ENCODE measurements at regions not wholly inside any gene's neighbourhood (a gene's known extent, or its start where the extent isn't known, plus 50 kb on each side); places are given as distances from the start of the nearest gene placed in this dataset.

DNA sequence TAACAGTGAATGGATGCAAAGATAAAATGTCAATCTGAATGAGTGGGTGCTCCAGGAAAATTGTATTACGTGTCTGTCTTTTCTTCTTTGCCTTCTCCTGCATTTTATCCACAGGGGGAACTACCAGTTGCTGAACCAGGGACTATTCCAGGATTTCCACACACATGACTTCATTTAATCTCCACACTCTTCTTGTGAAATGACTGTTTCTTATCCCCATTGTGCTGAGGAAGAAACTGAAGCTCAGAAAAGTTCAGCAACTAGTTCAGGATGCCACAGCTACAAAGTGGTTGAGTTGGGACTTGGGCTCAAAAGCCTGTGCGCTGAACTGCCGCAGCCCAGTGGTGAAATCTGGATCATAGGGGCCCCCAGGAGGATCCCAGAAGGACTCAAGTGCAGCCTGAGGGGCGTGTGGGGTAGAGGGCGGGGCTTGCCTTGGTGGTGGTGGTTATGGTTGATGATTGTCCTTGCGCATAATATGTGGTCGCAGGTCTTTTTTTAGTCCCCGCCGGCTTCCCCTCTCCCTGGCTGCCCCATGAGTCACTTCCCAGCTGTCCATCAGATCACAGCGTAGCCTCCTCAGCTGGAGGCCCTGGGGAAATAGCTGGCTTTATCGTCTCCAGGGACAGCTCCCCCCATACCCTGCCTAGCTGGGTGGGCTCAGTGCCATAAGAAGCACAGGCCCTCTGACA is 235.2 kb upstream of the CRY1 start:
- TF ChIP-seq, protein P1, sequence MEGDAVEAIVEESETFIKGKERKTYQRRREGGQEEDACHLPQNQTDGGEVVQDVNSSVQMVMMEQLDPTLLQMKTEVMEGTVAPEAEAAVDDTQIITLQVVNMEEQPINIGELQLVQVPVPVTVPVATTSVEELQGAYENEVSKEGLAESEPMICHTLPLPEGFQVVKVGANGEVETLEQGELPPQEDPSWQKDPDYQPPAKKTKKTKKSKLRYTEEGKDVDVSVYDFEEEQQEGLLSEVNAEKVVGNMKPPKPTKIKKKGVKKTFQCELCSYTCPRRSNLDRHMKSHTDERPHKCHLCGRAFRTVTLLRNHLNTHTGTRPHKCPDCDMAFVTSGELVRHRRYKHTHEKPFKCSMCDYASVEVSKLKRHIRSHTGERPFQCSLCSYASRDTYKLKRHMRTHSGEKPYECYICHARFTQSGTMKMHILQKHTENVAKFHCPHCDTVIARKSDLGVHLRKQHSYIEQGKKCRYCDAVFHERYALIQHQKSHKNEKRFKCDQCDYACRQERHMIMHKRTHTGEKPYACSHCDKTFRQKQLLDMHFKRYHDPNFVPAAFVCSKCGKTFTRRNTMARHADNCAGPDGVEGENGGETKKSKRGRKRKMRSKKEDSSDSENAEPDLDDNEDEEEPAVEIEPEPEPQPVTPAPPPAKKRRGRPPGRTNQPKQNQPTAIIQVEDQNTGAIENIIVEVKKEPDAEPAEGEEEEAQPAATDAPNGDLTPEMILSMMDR (IDR thresholded peaks at IDR 0.05; ENCODE audit: control insufficient read depth, insufficient read depth, low read depth, low read length, missing control alignments) = no peak
- no peak for DNase-seq (ENCODE audit: low read depth)
- H3K4me3 ChIP-seq (ENCODE audit: control insufficient read depth, low read depth, low read length) = no peak overlapping the region

DNA sequence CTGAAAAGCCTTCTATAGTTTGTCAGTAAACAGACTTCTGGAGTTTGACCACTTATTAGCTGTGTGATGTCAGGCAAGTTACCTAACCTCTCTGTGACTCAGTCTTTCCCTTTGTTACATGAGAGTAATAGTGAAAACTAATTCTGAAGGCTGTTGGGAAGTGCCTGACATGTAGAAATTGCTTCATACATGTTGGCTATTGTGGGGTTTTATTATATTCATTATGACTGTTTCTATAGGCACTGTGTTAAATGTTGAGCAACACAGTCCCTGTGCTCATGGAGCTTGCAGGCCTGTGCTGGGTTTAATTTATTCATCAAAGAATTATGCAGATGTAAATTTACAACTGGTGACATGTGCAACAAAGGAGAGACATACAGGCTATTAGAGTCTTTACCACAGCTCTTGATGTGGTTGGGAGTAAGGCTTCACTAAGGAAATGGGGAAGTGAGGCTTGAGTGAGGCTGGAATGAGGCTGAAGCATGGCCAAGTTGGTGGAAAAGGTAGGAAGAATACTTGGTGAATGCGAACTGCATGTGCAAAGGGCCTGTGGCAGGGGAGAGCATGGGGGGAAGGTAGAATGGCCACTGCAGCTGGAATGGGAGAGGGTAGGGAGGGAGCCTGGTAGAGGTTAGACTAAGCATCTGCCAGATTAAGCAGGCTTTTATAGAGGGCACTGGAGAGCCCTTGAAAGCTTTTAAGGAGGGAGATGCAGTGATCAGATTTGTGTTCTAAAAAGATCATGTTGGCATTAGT is 236.4 kb upstream of the CRY1 start:
- TF ChIP-seq, protein P1 (IDR thresholded peaks at IDR 0.05; ENCODE audit: control insufficient read depth, insufficient read depth, low read depth, low read length, missing control alignments) = no peak
- no peak for DNase-seq (ENCODE audit: low read depth)
- H3K4me3 ChIP-seq (ENCODE audit: control insufficient read depth, low read depth, low read length) = no peak overlapping the region

DNA sequence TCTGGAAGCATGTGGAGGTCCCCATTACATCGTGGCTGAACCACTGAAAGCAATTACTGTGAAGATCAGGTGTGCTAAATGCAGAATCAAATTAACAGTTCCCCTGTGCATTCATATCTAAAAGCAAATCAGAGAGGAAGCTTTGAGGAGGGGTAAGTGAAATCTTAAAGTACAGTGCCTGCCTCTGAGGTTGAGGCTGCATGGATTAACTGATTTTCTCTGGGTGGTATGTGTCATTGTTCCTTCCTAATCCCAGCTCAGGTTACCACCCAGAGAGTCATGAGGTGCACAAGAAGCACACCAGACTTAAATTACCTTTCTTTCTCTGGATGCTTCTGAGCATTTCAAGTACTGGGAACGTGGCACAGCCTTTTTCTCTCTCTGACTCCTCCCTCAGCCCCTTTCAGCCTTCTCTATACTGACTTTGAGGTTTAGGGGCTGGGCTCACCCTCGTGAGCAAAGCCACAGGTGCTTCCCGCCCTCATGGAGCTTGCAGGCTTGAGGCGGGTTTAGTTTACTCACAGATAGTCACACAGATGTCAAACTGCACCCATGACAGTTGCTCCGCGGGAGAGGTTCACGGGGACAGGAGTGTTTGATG is 237.6 kb upstream of the CRY1 start:
- TF ChIP-seq, protein P1 (IDR thresholded peaks at IDR 0.05; ENCODE audit: control insufficient read depth, insufficient read depth, low read depth, low read length, missing control alignments) = no peak
- DNase-seq (ENCODE audit: low read depth) = no peak

DNA sequence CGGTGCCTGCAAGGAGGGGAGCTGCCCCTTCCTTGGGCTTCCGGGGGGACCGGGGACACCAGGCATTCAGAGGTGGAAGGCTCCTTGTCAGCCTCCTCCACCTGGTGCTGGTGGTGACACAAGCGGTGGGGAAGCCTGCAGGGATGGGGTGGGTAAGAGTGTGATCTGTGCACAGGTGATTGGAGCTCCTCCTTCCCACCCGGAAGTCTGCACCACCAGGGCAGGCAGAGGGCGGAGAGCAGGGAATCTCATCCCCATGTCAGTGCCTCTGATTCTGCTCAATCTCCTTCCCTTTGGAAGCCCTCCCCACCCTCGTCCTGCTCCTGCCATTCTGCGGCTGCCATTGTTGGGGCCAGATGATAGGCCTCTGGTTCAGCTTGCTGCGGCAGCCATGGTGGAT is 238.1 kb upstream of the CRY1 start:
- H3K4me3 ChIP-seq (ENCODE audit: control insufficient read depth, low read depth, low read length) = no peak overlapping the region
- no peak for DNase-seq (ENCODE audit: low read depth)
- TF ChIP-seq, protein P1 (IDR thresholded peaks at IDR 0.05; ENCODE audit: control insufficient read depth, insufficient read depth, low read depth, low read length, missing control alignments) = no peak

More for the DNA sequence above, 237.6 kb upstream of the CRY1 start:
- no peak overlapping the region for H3K4me3 ChIP-seq (ENCODE audit: control insufficient read depth, low read depth, low read length)

DNA sequence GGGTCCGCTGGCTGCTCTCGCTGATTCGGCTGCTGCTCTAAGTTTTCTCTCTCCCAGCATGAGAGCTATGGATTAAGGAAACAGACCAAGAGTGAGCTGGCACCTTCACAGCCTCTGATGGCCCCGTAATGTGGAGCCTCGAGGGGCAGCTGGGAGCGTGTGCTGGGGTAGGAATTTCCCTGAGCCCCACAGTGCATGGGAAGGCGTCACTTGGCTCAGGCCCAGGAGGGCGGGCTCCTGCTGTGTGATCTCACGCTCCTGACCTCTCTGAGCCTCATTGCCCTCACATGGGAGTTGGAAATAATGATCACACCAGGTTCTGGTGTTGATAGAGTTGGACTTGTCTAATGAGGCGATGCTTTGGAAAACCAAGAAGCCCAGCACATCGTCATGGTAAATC is 238.6 kb upstream of the CRY1 start:
- TF ChIP-seq, protein P1 (IDR thresholded peaks at IDR 0.05; ENCODE audit: control insufficient read depth, insufficient read depth, low read depth, low read length, missing control alignments) = no peak
- no peak for DNase-seq (ENCODE audit: low read depth)
- no peak overlapping the region for H3K4me3 ChIP-seq (ENCODE audit: control insufficient read depth, low read depth, low read length)

DNA sequence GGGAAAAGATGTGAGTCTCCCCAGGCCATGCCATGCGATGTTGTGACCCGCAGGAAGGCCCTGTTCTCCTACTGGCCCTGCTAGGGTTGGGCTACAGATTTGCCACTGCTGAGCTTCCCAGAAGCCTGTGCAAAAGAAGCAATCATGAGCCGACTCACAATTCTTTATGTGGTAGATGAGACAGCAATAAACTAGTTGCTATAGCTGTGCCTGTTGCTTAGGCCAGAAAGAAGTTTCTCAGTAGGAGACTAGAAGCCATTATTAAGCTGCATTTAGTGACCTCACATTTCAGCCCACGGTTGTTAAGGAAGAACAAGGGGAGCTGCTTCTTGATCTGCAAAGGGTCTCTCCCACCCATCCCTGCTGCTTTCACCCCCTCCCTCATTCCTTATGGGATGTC is 239.4 kb upstream of the CRY1 start:
- H3K4me3 ChIP-seq (ENCODE audit: control insufficient read depth, low read depth, low read length) = no peak overlapping the region
- no peak for DNase-seq (ENCODE audit: low read depth)
- TF ChIP-seq, protein P1 (IDR thresholded peaks at IDR 0.05; ENCODE audit: control insufficient read depth, insufficient read depth, low read depth, low read length, missing control alignments) = no peak

Data from AG09309 (cell line).